H1 (cell line): ENCODE measurements at regions not wholly inside any gene's neighbourhood (a gene's known extent, or its start where the extent isn't known, plus 50 kb on each side); places are given as distances from the start of the nearest gene placed in this dataset.

Experiments
- CTCF ChIA-PET: fragments of 300-600 bp; sonication (Branson Sonifier 250); formaldehyde crosslinking; loops from one replicate; lab custom pipeline; 2021; ENCODE audit not compliant: partially characterized antibody; lab: Charles Lee
- POLR2A ChIA-PET: fragments of 300-600 bp; sonication (Branson Sonifier 250); formaldehyde crosslinking; loops from one replicate; lab custom pipeline; 2021; ENCODE audit warnings: inconsistent platforms; ENCODE audit not compliant: partially characterized antibody; lab: Charles Lee
- DNase-seq, 2 experiments: peaks; one replicate each; pipeline versions ENCODE4 v3.0.0 to v3.0.0-alpha.2; 2010 to 2022; ENCODE audit warnings: low spot score in 2 of 2, low read depth in 1 of 2, mixed read lengths in 1 of 2
- FAIRE-seq: peaks from 2 replicates; lab custom pipeline; 2011; peaks lifted over from hg19 to GRCh38; lab: Jason Lieb, UNC
- H2AFZ ChIP-seq: 2 replicates; pipeline ENCODE4 v1.8.1; 2012; ENCODE audit warnings: low read length, inconsistent platforms
- H2AK5ac ChIP-seq: 2 replicates; pipeline ENCODE4 v1.6.1; 2013; ENCODE audit warnings: low read depth, low read length
- H2BK120ac ChIP-seq: replicated peaks from 2 replicates; pipeline ENCODE3; 2013; ENCODE audit warnings: low read depth, low read length, inconsistent platforms
- H2BK12ac ChIP-seq: 2 replicates; pipeline ENCODE4 v1.6.1; 2013; ENCODE audit warnings: low read depth, low read length
- H2BK15ac ChIP-seq: 2 replicates; pipeline ENCODE4 v1.6.1; 2013; ENCODE audit warnings: low read length
- H2BK20ac ChIP-seq: 2 replicates; pipeline ENCODE4 v1.6.1; 2013; ENCODE audit warnings: low read length
- H2BK5ac ChIP-seq: 2 replicates; pipeline ENCODE4 v1.6.1; 2013; ENCODE audit warnings: low read depth, low read length
- H3K14ac ChIP-seq: 2 replicates; pipeline ENCODE4 v1.6.1; 2013; ENCODE audit warnings: inconsistent platforms; ENCODE audit not compliant: insufficient read length
- H3K18ac ChIP-seq: 2 replicates; pipeline ENCODE4 v1.6.1; 2013; ENCODE audit warnings: low read length; ENCODE audit errors: extremely low read depth
- H3K23ac ChIP-seq: 2 replicates; pipeline ENCODE4 v1.6.1; 2013; ENCODE audit warnings: inconsistent platforms; ENCODE audit not compliant: insufficient read length
- H3K23me2 ChIP-seq: 2 replicates; pipeline ENCODE4 v1.6.1; 2013; ENCODE audit warnings: low read depth, low read length
- H3K27ac ChIP-seq: 2 replicates; pipeline ENCODE4 v1.6.1; 2011; ENCODE audit warnings: low read depth, low read length, inconsistent platforms
- H3K27me3 ChIP-seq, 4 experiments: replicated peaks in 1 of 4; 1 replicate in 1 of 4; 2 replicates in 3 of 4; pipeline versions ENCODE4 v1.6.1 to v1.8.1; 2011 to 2013; ENCODE audit warnings: low read length in 3 of 4, mild to moderate bottlenecking in 3 of 4, inconsistent platforms in 2 of 4, mixed read lengths in 2 of 4, moderate library complexity in 1 of 4; ENCODE audit not compliant: control insufficient read depth in 3 of 4, insufficient read depth in 3 of 4; ENCODE audit errors: extremely low read depth in 1 of 4
- H3K36me3 ChIP-seq, 4 experiments: 2 replicates each; pipeline versions ENCODE4 v1.6.1 to v1.8.1; 2011 to 2013; ENCODE audit warnings: mild to moderate bottlenecking in 4 of 4, low read length in 3 of 4, moderate library complexity in 2 of 4, control low read depth in 1 of 4, inconsistent platforms in 1 of 4; ENCODE audit not compliant: insufficient read depth in 4 of 4, control insufficient read depth in 2 of 4
- H3K4ac ChIP-seq: replicated peaks from 2 replicates; pipeline ENCODE3; 2013; ENCODE audit warnings: low read length, low read depth, mixed read lengths, inconsistent platforms; ENCODE audit not compliant: insufficient read length
- H3K4me1 ChIP-seq, 4 experiments: replicated peaks in 1 of 4; 1 replicate in 1 of 4; 2 replicates in 3 of 4; pipeline versions ENCODE4 v1.6.1 to v1.8.1; 2011 to 2013; ENCODE audit warnings: low read length in 3 of 4, inconsistent platforms in 2 of 4, mixed read lengths in 1 of 4; ENCODE audit not compliant: insufficient read depth in 4 of 4, control insufficient read depth in 3 of 4
- H3K4me2 ChIP-seq, 2 experiments: 2 replicates each; pipeline versions ENCODE4 v1.6.1 to v1.8.1; 2011 to 2013; ENCODE audit warnings: low read depth in 2 of 2, low read length in 2 of 2, control low read depth in 1 of 2, inconsistent platforms in 1 of 2, mild to moderate bottlenecking in 1 of 2; ENCODE audit not compliant: insufficient read depth in 1 of 2
- H3K4me3 ChIP-seq, 4 experiments: fragments of 200-600, 300-600 bp in 1 of 4; sonication (generic), shearing (Covaris generic), sonication (Bioruptor Twin) in 1 of 4; 2 replicates each; pipeline versions ENCODE4 v1.5.1 to v1.8.1; 2011 to 2016; ENCODE audit warnings: low read length in 4 of 4, low read depth in 3 of 4, control low read depth in 2 of 4, inconsistent platforms in 2 of 4, mild to moderate bottlenecking in 2 of 4, mixed read lengths in 1 of 4, moderate library complexity in 1 of 4; ENCODE audit not compliant: insufficient read depth in 2 of 4; ENCODE audit errors: extremely low read depth in 1 of 4
- H3K56ac ChIP-seq: replicated peaks from 2 replicates; pipeline ENCODE3; 2013; ENCODE audit warnings: low read depth, mild to moderate bottlenecking, mixed read lengths, low read length, inconsistent platforms; ENCODE audit not compliant: insufficient read length
- H3K79me1 ChIP-seq: 2 replicates; pipeline ENCODE4 v1.6.1; 2013; ENCODE audit warnings: low read depth, low read length, control low read depth
- H3K79me2 ChIP-seq, 2 experiments: 2 replicates each; pipeline versions ENCODE4 v1.6.1 to v1.8.1; 2012 to 2013; ENCODE audit warnings: low read length in 2 of 2, mild to moderate bottlenecking in 2 of 2, inconsistent platforms in 1 of 2; ENCODE audit not compliant: insufficient read depth in 2 of 2, control insufficient read depth in 1 of 2
- H3K9ac ChIP-seq, 4 experiments: replicated peaks in 1 of 4; 1 replicate in 1 of 4; 2 replicates in 3 of 4; pipeline versions ENCODE4 v1.6.1 to v1.8.1; 2011 to 2013; ENCODE audit warnings: low read depth in 3 of 4, low read length in 3 of 4, control low read depth in 2 of 4, mild to moderate bottlenecking in 2 of 4, moderate library complexity in 2 of 4, inconsistent platforms in 1 of 4; ENCODE audit errors: extremely low read depth in 1 of 4
- H3K9me3 ChIP-seq, 2 experiments: 2 replicates each; pipeline versions ENCODE4 v1.6.1 to v1.8.1; 2012 to 2013; ENCODE audit warnings: mild to moderate bottlenecking in 2 of 2, moderate library complexity in 2 of 2, control low read depth in 1 of 2, inconsistent platforms in 1 of 2, low read depth in 1 of 2, low read length in 1 of 2, mixed read lengths in 1 of 2; ENCODE audit not compliant: insufficient read depth in 2 of 2
- H4K20me1 ChIP-seq, 2 experiments: replicated peaks in 1 of 2; 2 replicates each; pipeline versions ENCODE3 to v1.8.1; 2011 to 2013; ENCODE audit warnings: inconsistent platforms in 2 of 2, low read length in 2 of 2, mild to moderate bottlenecking in 1 of 2; ENCODE audit not compliant: insufficient read depth in 2 of 2, control insufficient read depth in 1 of 2
- H4K5ac ChIP-seq: 2 replicates; pipeline ENCODE4 v1.6.1; 2013; ENCODE audit warnings: low read length, low read depth, mixed read lengths, inconsistent platforms; ENCODE audit not compliant: insufficient read length
- H4K8ac ChIP-seq: 2 replicates; pipeline ENCODE4 v1.8.0; 2013; ENCODE audit warnings: mild to moderate bottlenecking, moderate library complexity, low read length, inconsistent platforms; ENCODE audit not compliant: insufficient read depth; ENCODE audit errors: extremely low read depth
- H4K91ac ChIP-seq: replicated peaks from 2 replicates; pipeline ENCODE3; 2013; ENCODE audit warnings: low read length, mixed read lengths, inconsistent platforms; ENCODE audit not compliant: insufficient read length
- CBX8 ChIP-seq: fragments of 300-800, 300-1000 bp; sonication (generic); IDR thresholded peaks from 2 replicates; pipeline ENCODE4 v1.7.1; 2016; ENCODE audit warnings: low read depth, low read length, borderline replicate concordance
- CTBP2 ChIP-seq: IDR thresholded peaks from 2 replicates; pipeline ENCODE4 v1.7.0; 2011; ENCODE audit warnings: borderline replicate concordance, mild to moderate bottlenecking, moderate library complexity, mixed read lengths, low read length; ENCODE audit not compliant: insufficient read depth, insufficient read length
- POLR2A ChIP-seq, 2 experiments: IDR thresholded peaks; 1 replicate in 1 of 2; 2 replicates in 1 of 2; pipeline ENCODE4 v1.6.1; 2011; ENCODE audit warnings: low read depth in 2 of 2, low read length in 2 of 2, mild to moderate bottlenecking in 2 of 2; ENCODE audit errors: control extremely low read depth in 1 of 2
- SIRT6 ChIP-seq: IDR thresholded peaks from one replicate; pipeline ENCODE4 v1.7.1; 2012; ENCODE audit warnings: low read length, inconsistent platforms
- SRF ChIP-seq: IDR thresholded peaks from 2 replicates; pipeline ENCODE4 v1.6.1; 2011; ENCODE audit warnings: mild to moderate bottlenecking, low read depth, low read length, moderate library complexity
- YY1 ChIP-seq: IDR thresholded peaks from 2 replicates; pipeline ENCODE4 v1.6.1; 2011; ENCODE audit warnings: low read depth, mild to moderate bottlenecking, low read length
- WGBS, 2 experiments: shearing (Covaris generic) in 1 of 2; methylation state at CpG; one replicate each; pipeline versions ENCODE4 v1.1.6 to v1.1.7; 2013 to 2015; ENCODE audit warnings: low lambda C conversion rate in 2 of 2, mixed read lengths in 2 of 2, inconsistent platforms in 1 of 2, low coverage in 1 of 2, missing lambda C conversion rate in 1 of 2; ENCODE audit not compliant: insufficient replicate concordance in 2 of 2, insufficient coverage in 1 of 2, insufficient read length in 1 of 2; ENCODE audit errors: extremely low coverage in 1 of 2, missing lambda C conversion rate in 1 of 2; 5-methylcytosine and 5-hydroxymethylcytosine counted together

DNA sequence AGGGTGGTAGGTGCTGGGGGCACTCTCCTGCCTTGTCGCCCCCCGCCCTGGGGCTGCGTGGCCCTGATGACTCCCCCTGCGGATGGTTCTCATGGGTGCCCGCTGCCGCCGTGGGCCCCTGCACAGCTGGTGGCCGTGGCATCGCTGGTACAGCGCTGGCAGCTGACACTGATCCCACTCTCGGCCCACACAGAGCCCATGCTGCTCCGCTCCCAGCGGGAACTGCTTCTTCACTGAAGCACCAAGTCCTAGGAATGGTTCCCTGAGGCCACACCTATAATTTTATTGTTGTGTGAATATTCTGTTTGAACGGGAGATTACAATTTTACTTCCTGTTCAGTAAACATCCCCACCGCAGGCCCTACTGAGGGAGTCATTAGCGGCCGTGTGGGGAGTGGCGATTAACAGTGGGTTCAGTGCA, 138.6 kb upstream of the NKX1-1 start:
- Histone ChIP-seq H3K36me3 (no peaks in the 10 kb centered on the region), H2AK5ac (no peak overlapping the region), H3K4me3 (no peak overlapping the region), H2BK5ac (no peak overlapping the region), H3K23ac (no peak overlapping the region), H3K4me2 (no peak overlapping the region)
- TF ChIP-seq CTBP2, result no peak
- no peak for TF ChIP-seq SRF
- TF ChIP-seq CBX8, result no peak
- TF ChIP-seq YY1, result no peak
- no peak for TF ChIP-seq POLR2A (IDR thresholded peaks at IDR 0.05; ENCODE audit: control extremely low read depth in 1 of 2, low read depth in 2 of 2, low read length in 2 of 2)
- TF ChIP-seq SIRT6, result no peak
- TF ChIP-seq, all 59 proteins: peak for 0
- no peaks in the 10 kb centered on the region for H3K9me3 ChIP-seq
- ChIA-PET CTCF (interaction anchor here (1.2 to 1.8 kb wide), 2 partner anchors 48 to 142 kb away, joined by 3 to 4 read pairs; no protein-coding TSS in a partner anchor), POLR2A (no interaction called here)
- no peak overlapping the region for H4K5ac ChIP-seq
- peaks cover 0 to 2% of the 10 kb centered on the region in 2 experiments for H4K20me1 ChIP-seq
- no peak overlapping the region for H3K9ac ChIP-seq
- WGBS, 2 experiments, result 93% methylated on average over 18 of the region's 18 CpGs; no CpG with 5 or more reads in 1 of the 2 experiments
- H4K8ac ChIP-seq, result no peak overlapping the region
- H3K4me1 ChIP-seq, result no peaks in the 10 kb centered on the region; a peak in 2 of 7 replicates
- FAIRE-seq (no peak), DNase-seq (no peak)
- H2BK15ac ChIP-seq, result no peak overlapping the region
- peaks cover 0 to 3% (median 2%) of the 10 kb centered on the region in 4 experiments; a peak in 2 of 7 replicates for H3K27me3 ChIP-seq
- no peak overlapping the region for H2BK120ac ChIP-seq
- no peak overlapping the region for H3K56ac ChIP-seq
- no peak overlapping the region for H3K14ac ChIP-seq
- no peaks in the 10 kb centered on the region for H3K23me2 ChIP-seq
- H3K27ac ChIP-seq, result no peak overlapping the region
- no peak overlapping the region for H3K4ac ChIP-seq
- no peak overlapping the region for H4K91ac ChIP-seq
- H2BK12ac ChIP-seq, result no peak overlapping the region
- H3K79me2 ChIP-seq, result no peaks in the 10 kb centered on the region
- no peak overlapping the region for H3K18ac ChIP-seq
- H2AFZ ChIP-seq, result no peak overlapping the region
- H2BK20ac ChIP-seq, result no peak overlapping the region
- H3K79me1 ChIP-seq, result no peaks in the 10 kb centered on the region
